ENCODE measurements at regions not wholly inside any gene's neighbourhood (a gene's known extent, or its start where the extent isn't known, plus 50 kb on each side); places are given as distances from the start of the nearest gene placed in this dataset.

- TF ChIP-seq CTCF (IDR thresholded peaks at IDR 0.05): no peak
- TF ChIP-seq POLR2A (IDR thresholded peaks at IDR 0.05): no peak
- no peak for TF ChIP-seq EP300 (IDR thresholded peaks at IDR 0.05)
These were observed 70.7 kb upstream of the USP24 start for GRCh38 chr1:55285834-55286233.

Data from ovary (tissue), 3 donors.